ENCODE measurements at regions not wholly inside any gene's neighbourhood (a gene's known extent, or its start where the extent isn't known, plus 50 kb on each side); places are given as distances from the start of the nearest gene placed in this dataset.

GRCh38 chr11:112826788-112827187, 134.4 kb upstream of the NCAM1 start:
- FAIRE-seq: no peak

GRCh38 chr11:112828421-112828820, 132.8 kb upstream of the NCAM1 start:
- DNase-seq (ENCODE audit: insufficient read length, low spot score) (no peak), FAIRE-seq (no peak)
- TF ChIP-seq POLR2AphosphoS5 (IDR thresholded peaks at IDR 0.05; ENCODE audit: low read depth, low read length) (no peak), POU2F2 (IDR thresholded peaks at IDR 0.05; ENCODE audit: low read depth, low read length) (no peak), SPI1 (IDR thresholded peaks at IDR 0.05; ENCODE audit: low read depth, low read length) (no peak), TAF1 (IDR thresholded peaks at IDR 0.05; ENCODE audit: low read depth, low read length) (no peak), PAX5 (IDR thresholded peaks at IDR 0.05; ENCODE audit: insufficient read depth, low read length, severe bottlenecking) (no peak), POLR2A (IDR thresholded peaks at IDR 0.05; ENCODE audit: low read depth, low read length) (no peak)

More at GRCh38 chr11:112826788-112827187, 134.4 kb upstream of the NCAM1 start:
- DNase-seq (ENCODE audit: insufficient read length, low spot score): no peak
- TF ChIP-seq POLR2AphosphoS5 (IDR thresholded peaks at IDR 0.05; ENCODE audit: low read depth, low read length): no peak
- no peak for TF ChIP-seq POU2F2 (IDR thresholded peaks at IDR 0.05; ENCODE audit: low read depth, low read length)
- no peak for TF ChIP-seq SPI1 (IDR thresholded peaks at IDR 0.05; ENCODE audit: low read depth, low read length)
- TF ChIP-seq POLR2A (IDR thresholded peaks at IDR 0.05; ENCODE audit: low read depth, low read length): no peak
- TF ChIP-seq TAF1 (IDR thresholded peaks at IDR 0.05; ENCODE audit: low read depth, low read length): no peak
- TF ChIP-seq PAX5 (IDR thresholded peaks at IDR 0.05; ENCODE audit: insufficient read depth, low read length, severe bottlenecking): no peak

- DNase-seq (ENCODE audit: insufficient read length, low spot score): no peak
- FAIRE-seq: no peak
- no peak for TF ChIP-seq POLR2AphosphoS5 (IDR thresholded peaks at IDR 0.05; ENCODE audit: low read depth, low read length)
- TF ChIP-seq TAF1 (IDR thresholded peaks at IDR 0.05; ENCODE audit: low read depth, low read length): no peak
- no peak for TF ChIP-seq POU2F2 (IDR thresholded peaks at IDR 0.05; ENCODE audit: low read depth, low read length)
- no peak for TF ChIP-seq POLR2A (IDR thresholded peaks at IDR 0.05; ENCODE audit: low read depth, low read length)
- no peak for TF ChIP-seq SPI1 (IDR thresholded peaks at IDR 0.05; ENCODE audit: low read depth, low read length)
- TF ChIP-seq PAX5 (IDR thresholded peaks at IDR 0.05; ENCODE audit: insufficient read depth, low read length, severe bottlenecking): no peak
Observed at GRCh38 chr11:112829971-112830654, 131.1 kb upstream of the NCAM1 start.

GRCh38 chr11:112831041-112831440, 130.2 kb upstream of the NCAM1 start:
- DNase-seq (ENCODE audit: insufficient read length, low spot score) (no peak), FAIRE-seq (no peak)
- TF ChIP-seq POLR2A (IDR thresholded peaks at IDR 0.05; ENCODE audit: low read depth, low read length) (no peak), POU2F2 (IDR thresholded peaks at IDR 0.05; ENCODE audit: low read depth, low read length) (no peak)

GRCh38 chr11:112831969-112832766, 129.1 kb upstream of the NCAM1 start:
- DNase-seq (ENCODE audit: insufficient read length, low spot score): no peak
- TF ChIP-seq SPI1 (IDR thresholded peaks at IDR 0.05; ENCODE audit: low read depth, low read length) (no peak), POU2F2 (IDR thresholded peaks at IDR 0.05; ENCODE audit: low read depth, low read length) (no peak)
- no peak for FAIRE-seq

GRCh38 chr11:112834277-112834755, 126.9 kb upstream of the NCAM1 start:
- DNase-seq (ENCODE audit: insufficient read length, low spot score) (no peak), FAIRE-seq (no peak)
- no peak for TF ChIP-seq SPI1 (IDR thresholded peaks at IDR 0.05; ENCODE audit: low read depth, low read length)

- FAIRE-seq: no peak
- DNase-seq (ENCODE audit: insufficient read length, low spot score): no peak
- TF ChIP-seq POLR2A (IDR thresholded peaks at IDR 0.05; ENCODE audit: low read depth, low read length): no peak
- TF ChIP-seq PAX5 (IDR thresholded peaks at IDR 0.05; ENCODE audit: insufficient read depth, low read length, severe bottlenecking): no peak
- TF ChIP-seq POU2F2 (IDR thresholded peaks at IDR 0.05; ENCODE audit: low read depth, low read length): no peak
- TF ChIP-seq POLR2AphosphoS5 (IDR thresholded peaks at IDR 0.05; ENCODE audit: low read depth, low read length): no peak
- no peak for TF ChIP-seq SPI1 (IDR thresholded peaks at IDR 0.05; ENCODE audit: low read depth, low read length)
- TF ChIP-seq TAF1 (IDR thresholded peaks at IDR 0.05; ENCODE audit: low read depth, low read length): no peak
Observed at GRCh38 chr11:112835591-112836255, 125.5 kb upstream of the NCAM1 start.

GRCh38 chr11:112836256-112836602, 125.0 kb upstream of the NCAM1 start:
- FAIRE-seq: no peak
- TF ChIP-seq PAX5 (IDR thresholded peaks at IDR 0.05; ENCODE audit: insufficient read depth, low read length, severe bottlenecking) (no peak), TAF1 (IDR thresholded peaks at IDR 0.05; ENCODE audit: low read depth, low read length) (no peak)

GRCh38 chr11:112837162-112837826, 123.9 kb upstream of the NCAM1 start:
- TF ChIP-seq POLR2AphosphoS5 (IDR thresholded peaks at IDR 0.05; ENCODE audit: low read depth, low read length): no peak
- no peak for TF ChIP-seq POLR2A (IDR thresholded peaks at IDR 0.05; ENCODE audit: low read depth, low read length)
- TF ChIP-seq PAX5 (IDR thresholded peaks at IDR 0.05; ENCODE audit: insufficient read depth, low read length, severe bottlenecking): no peak
- TF ChIP-seq POU2F2 (IDR thresholded peaks at IDR 0.05; ENCODE audit: low read depth, low read length): no peak
- no peak for TF ChIP-seq TAF1 (IDR thresholded peaks at IDR 0.05; ENCODE audit: low read depth, low read length)
- no peak for TF ChIP-seq SPI1 (IDR thresholded peaks at IDR 0.05; ENCODE audit: low read depth, low read length)
- DNase-seq (ENCODE audit: insufficient read length, low spot score) (no peak), FAIRE-seq (no peak)

More at GRCh38 chr11:112836256-112836602, 125.0 kb upstream of the NCAM1 start:
- DNase-seq (ENCODE audit: insufficient read length, low spot score): no peak

Measured in GM12891 (cell line).